ENCODE measurements at regions not wholly inside any gene's neighbourhood (a gene's known extent, or its start where the extent isn't known, plus 50 kb on each side); places are given as distances from the start of the nearest gene placed in this dataset.

DNA sequence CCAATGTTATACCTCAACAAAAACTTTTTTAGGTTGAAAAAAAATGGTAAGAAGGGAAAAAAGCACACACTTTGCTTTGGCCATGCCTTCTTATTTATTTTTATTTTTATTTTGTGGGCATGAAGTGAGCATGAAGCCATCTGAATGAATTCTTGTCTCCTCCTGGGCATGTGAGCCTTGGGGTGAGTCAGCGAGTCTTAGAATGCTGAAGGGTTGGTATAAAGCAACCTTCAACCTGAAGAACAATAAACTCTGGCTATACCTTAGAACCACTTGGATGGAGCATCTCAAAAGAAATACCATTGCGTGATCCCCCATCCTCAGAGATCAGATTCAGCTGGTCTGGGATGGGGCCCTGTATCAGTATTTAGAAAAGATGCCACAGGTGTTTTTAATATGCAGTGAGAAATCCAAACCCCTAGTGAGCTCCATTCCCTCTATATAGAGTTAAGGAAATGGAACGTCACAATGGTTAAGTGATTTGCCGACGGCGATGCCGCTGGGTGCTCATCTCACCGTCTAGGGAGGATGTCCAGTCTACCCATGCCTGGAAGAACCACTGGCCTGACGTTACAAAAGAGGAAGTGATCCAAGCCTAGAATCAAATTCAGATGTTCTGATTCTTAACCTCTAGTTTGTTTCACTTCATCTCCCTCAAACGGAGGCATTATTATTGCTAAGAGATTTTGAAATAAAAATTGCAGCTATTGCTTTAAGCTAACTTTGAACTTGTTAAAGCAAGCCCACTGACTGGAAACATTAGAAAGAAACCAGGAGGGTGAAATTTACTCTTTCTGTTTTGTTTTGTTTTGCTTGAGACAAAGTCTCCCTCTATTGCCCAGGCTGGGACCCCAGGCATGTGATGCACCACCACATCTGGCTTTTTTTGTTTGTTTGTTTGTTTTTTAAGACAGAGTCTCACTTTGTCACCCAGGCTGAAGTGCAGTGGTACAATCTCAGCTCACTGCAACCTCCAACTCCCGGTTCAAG is 67.1 kb downstream of the EDN1 start:
- TF ChIP-seq, protein P1, sequence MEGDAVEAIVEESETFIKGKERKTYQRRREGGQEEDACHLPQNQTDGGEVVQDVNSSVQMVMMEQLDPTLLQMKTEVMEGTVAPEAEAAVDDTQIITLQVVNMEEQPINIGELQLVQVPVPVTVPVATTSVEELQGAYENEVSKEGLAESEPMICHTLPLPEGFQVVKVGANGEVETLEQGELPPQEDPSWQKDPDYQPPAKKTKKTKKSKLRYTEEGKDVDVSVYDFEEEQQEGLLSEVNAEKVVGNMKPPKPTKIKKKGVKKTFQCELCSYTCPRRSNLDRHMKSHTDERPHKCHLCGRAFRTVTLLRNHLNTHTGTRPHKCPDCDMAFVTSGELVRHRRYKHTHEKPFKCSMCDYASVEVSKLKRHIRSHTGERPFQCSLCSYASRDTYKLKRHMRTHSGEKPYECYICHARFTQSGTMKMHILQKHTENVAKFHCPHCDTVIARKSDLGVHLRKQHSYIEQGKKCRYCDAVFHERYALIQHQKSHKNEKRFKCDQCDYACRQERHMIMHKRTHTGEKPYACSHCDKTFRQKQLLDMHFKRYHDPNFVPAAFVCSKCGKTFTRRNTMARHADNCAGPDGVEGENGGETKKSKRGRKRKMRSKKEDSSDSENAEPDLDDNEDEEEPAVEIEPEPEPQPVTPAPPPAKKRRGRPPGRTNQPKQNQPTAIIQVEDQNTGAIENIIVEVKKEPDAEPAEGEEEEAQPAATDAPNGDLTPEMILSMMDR (conservative IDR thresholded peaks at IDR 0.05): no peak
- no peak for TF ChIP-seq ZFX (IDR thresholded peaks at IDR 0.05)

Data from C4-2B (cell line).